COLO668 (cell line): ENCODE measurements at regions not wholly inside any gene's neighbourhood (a gene's known extent, or its start where the extent isn't known, plus 50 kb on each side); places are given as distances from the start of the nearest gene placed in this dataset.
A peak's percentile ranks its signal among the peaks of the same experiment; 100 is the strongest.

Experiments
- DNase-seq: peaks from one replicate; lab custom pipeline; 2025; ENCODE audit not compliant: unreplicated experiment; lab: John Stamatoyannopoulos, UW

GRCh38 chr12:67370979-67371378 lies 101.8 kb downstream of the CAND1 start:
- no peak for DNase-seq

- DNase-seq, result no peak
Observed at GRCh38 chr12:67377021-67377420, 107.9 kb downstream of the CAND1 start.

- DNase-seq, result no peak
Observed at GRCh38 chr12:67377541-67377940, 108.4 kb downstream of the CAND1 start.

GRCh38 chr12:67382241-67382871 lies 113.2 kb downstream of the CAND1 start:
- no peak for DNase-seq

GRCh38 chr12:67386869-67387565 lies 117.9 kb downstream of the CAND1 start:
- no peak for DNase-seq

GRCh38 chr12:67388331-67389138 lies 119.4 kb downstream of the CAND1 start:
- DNase-seq, result peak; percentile 29

- no peak for DNase-seq
Observed at GRCh38 chr12:67390273-67390672, 121.1 kb downstream of the CAND1 start.

- DNase-seq, result no peak
Observed at GRCh38 chr12:67391034-67391433, 121.9 kb downstream of the CAND1 start.

GRCh38 chr12:67391656-67392055 lies 122.5 kb downstream of the CAND1 start:
- DNase-seq, result no peak

- DNase-seq, result no peak
Observed at GRCh38 chr12:67394550-67394949, 125.4 kb downstream of the CAND1 start.

- DNase-seq, result no peak
Observed at GRCh38 chr12:67400742-67401141, 131.6 kb downstream of the CAND1 start.

GRCh38 chr12:67410246-67410645 lies 141.1 kb downstream of the CAND1 start:
- no peak for DNase-seq

- DNase-seq, result no peak
Observed at GRCh38 chr12:67410667-67411067, 141.5 kb downstream of the CAND1 start.

- DNase-seq, result no peak
Observed at GRCh38 chr12:67411562-67411961, 142.4 kb downstream of the CAND1 start.

GRCh38 chr12:67413577-67413976 lies 144.4 kb downstream of the CAND1 start:
- DNase-seq, result no peak

- peak; percentile 17 for DNase-seq
Observed at GRCh38 chr12:67414011-67414715, 145.0 kb downstream of the CAND1 start.

- DNase-seq, result peak; percentile 19
Observed at GRCh38 chr12:67415473-67415872, 146.3 kb downstream of the CAND1 start.

- DNase-seq, result no peak
Observed at GRCh38 chr12:67419810-67420209, 150.7 kb downstream of the CAND1 start.

GRCh38 chr12:67420506-67420905 lies 151.3 kb downstream of the CAND1 start:
- no peak for DNase-seq

GRCh38 chr12:67422081-67422480 lies 152.9 kb downstream of the CAND1 start:
- no peak for DNase-seq

- peak; percentile 13 for DNase-seq
Observed at GRCh38 chr12:67424784-67425183, 155.6 kb downstream of the CAND1 start.
